ENCODE measurements at regions not wholly inside any gene's neighbourhood (a gene's known extent, or its start where the extent isn't known, plus 50 kb on each side); places are given as distances from the start of the nearest gene placed in this dataset.

GRCh38 chr6:153588330-153588729 is 450.7 kb upstream of the OPRM1 start:
- no peak for TF ChIP-seq POLR2A (IDR thresholded peaks at IDR 0.05)
- TF ChIP-seq POLR2AphosphoS5 (IDR thresholded peaks at IDR 0.05) = no peak
